A673 (cell line): ENCODE measurements at regions not wholly inside any gene's neighbourhood (a gene's known extent, or its start where the extent isn't known, plus 50 kb on each side); places are given as distances from the start of the nearest gene placed in this dataset.

Source experiments
- EZH2 ChIP-seq: fragments of 200-600 bp; sonication (generic); IDR thresholded peaks from 2 replicates; pipeline ENCODE4 v1.6.1; 2017; ENCODE audit warnings: borderline replicate concordance, low read depth, mild to moderate bottlenecking, mixed read lengths, antibody characterized with exemption, low read length; ENCODE audit not compliant: poor library complexity, severe bottlenecking
- TF ChIP-seq, protein P1 (sequence below): fragments of 300-800, 200-600 bp; sonication (generic); conservative IDR thresholded peaks from 2 replicates; pipeline ENCODE4 v1.5.1; 2017; ENCODE audit warnings: low read depth, mild to moderate bottlenecking, antibody characterized with exemption, low read length, moderate library complexity, mixed read lengths

DNA sequence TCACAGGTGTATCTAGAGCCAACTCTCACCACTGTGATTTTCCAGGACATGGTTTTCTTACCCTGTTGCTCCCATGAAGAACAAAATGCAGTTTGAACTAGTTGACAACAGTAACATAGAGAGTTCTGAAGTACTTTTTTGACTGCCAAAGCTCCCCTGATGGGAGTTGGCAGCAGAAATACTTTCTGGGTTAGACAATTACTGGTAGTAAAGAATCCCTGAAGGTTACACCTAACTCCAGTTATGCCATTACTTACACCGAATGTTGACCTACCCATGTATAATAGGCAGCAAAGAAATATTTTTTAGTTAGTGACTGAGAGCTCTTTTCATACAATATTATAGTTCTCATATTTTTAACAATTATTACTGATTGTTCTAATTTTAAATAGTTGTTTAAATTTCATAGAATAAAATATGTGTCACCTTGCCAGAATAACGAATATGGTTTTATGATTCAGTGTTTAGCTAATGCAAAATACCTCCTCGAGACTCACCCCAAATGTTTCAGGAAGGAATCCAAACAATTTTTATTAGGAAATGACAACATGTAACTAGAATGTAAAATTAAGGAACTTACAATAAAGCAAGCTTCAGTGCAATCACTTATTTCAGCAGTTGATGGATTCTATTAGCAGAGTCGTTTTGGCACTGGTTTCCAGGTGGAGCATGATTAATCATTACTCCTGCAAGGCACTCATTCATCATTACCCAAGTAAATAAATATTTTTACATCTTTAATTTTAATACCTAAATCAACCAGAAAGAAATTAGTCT lies 237.6 kb downstream of the MRPL39 start:
- TF ChIP-seq, protein P1, sequence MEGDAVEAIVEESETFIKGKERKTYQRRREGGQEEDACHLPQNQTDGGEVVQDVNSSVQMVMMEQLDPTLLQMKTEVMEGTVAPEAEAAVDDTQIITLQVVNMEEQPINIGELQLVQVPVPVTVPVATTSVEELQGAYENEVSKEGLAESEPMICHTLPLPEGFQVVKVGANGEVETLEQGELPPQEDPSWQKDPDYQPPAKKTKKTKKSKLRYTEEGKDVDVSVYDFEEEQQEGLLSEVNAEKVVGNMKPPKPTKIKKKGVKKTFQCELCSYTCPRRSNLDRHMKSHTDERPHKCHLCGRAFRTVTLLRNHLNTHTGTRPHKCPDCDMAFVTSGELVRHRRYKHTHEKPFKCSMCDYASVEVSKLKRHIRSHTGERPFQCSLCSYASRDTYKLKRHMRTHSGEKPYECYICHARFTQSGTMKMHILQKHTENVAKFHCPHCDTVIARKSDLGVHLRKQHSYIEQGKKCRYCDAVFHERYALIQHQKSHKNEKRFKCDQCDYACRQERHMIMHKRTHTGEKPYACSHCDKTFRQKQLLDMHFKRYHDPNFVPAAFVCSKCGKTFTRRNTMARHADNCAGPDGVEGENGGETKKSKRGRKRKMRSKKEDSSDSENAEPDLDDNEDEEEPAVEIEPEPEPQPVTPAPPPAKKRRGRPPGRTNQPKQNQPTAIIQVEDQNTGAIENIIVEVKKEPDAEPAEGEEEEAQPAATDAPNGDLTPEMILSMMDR, result no peak
- TF ChIP-seq EZH2, result no peak
